CD14-positive monocyte (primary cell): ENCODE measurements at regions not wholly inside any gene's neighbourhood (a gene's known extent, or its start where the extent isn't known, plus 50 kb on each side); places are given as distances from the start of the nearest gene placed in this dataset.

Experiments used
- DNase-seq, 3 donors: peaks; one replicate each; pipeline ENCODE4 v3.0.0-alpha.2; 2011 to 2022
- H2AFZ ChIP-seq: 2 replicates; pipeline ENCODE4 v1.6.0; 2012; ENCODE audit warnings: mild to moderate bottlenecking, low read depth, low read length, inconsistent platforms; ENCODE audit not compliant: insufficient read depth, poor library complexity, severe bottlenecking
- H3K27ac ChIP-seq, 2 donors: 1 replicate in 1 of 2; 2 replicates in 1 of 2; pipeline ENCODE4 v1.5.1; 2012 to 2013; ENCODE audit warnings: low read length in 2 of 2, control low read depth in 1 of 2, inconsistent platforms in 1 of 2, low read depth in 1 of 2, mild to moderate bottlenecking in 1 of 2
- H3K27me3 ChIP-seq, 2 donors: one replicate each; pipeline versions ENCODE4 v1.6.0 to v1.6.1; 2011 to 2013; ENCODE audit warnings: low read length in 2 of 2; ENCODE audit not compliant: control insufficient read depth in 2 of 2, insufficient read depth in 2 of 2
- H3K36me3 ChIP-seq, 2 donors: replicated peaks in 1 of 2; 1 replicate in 1 of 2; 2 replicates in 1 of 2; pipeline versions ENCODE4 v1.5.1 to v1.6.1; 2012 to 2013; ENCODE audit warnings: low read length in 2 of 2, control low read depth in 1 of 2, inconsistent platforms in 1 of 2, mild to moderate bottlenecking in 1 of 2; ENCODE audit not compliant: insufficient read depth in 2 of 2, control insufficient read depth in 1 of 2
- H3K4me1 ChIP-seq, 2 donors: 1 replicate in 1 of 2; 2 replicates in 1 of 2; pipeline versions ENCODE4 v1.5.1 to v1.6.1; 2012 to 2013; ENCODE audit warnings: low read length in 2 of 2, control low read depth in 1 of 2, inconsistent platforms in 1 of 2, mild to moderate bottlenecking in 1 of 2, moderate library complexity in 1 of 2; ENCODE audit not compliant: insufficient read depth in 2 of 2, control insufficient read depth in 1 of 2
- H3K4me2 ChIP-seq: replicated peaks from 2 replicates; pipeline ENCODE3; 2012; ENCODE audit warnings: low read length, moderate library complexity, mild to moderate bottlenecking; ENCODE audit not compliant: poor library complexity, severe bottlenecking; ENCODE audit errors: extremely low read depth
- H3K4me3 ChIP-seq, 3 experiments: fragments of 200-600 bp in 1 of 3; sonication (generic) in 1 of 3; replicated peaks in 1 of 3; 1 replicate in 2 of 3; 2 replicates in 1 of 3; pipeline ENCODE4 v1.5.1; 2011 to 2013; ENCODE audit warnings: low read length in 3 of 3, mild to moderate bottlenecking in 3 of 3, control low read depth in 2 of 3, low read depth in 2 of 3, inconsistent platforms in 1 of 3, moderate library complexity in 1 of 3
- H3K79me2 ChIP-seq: 2 replicates; pipeline ENCODE4 v1.6.0; 2012; ENCODE audit warnings: mild to moderate bottlenecking, control low read depth, inconsistent platforms, low read length, moderate library complexity; ENCODE audit not compliant: insufficient read depth
- H3K9ac ChIP-seq: 2 replicates; pipeline ENCODE4 v1.6.0; 2017; ENCODE audit warnings: low read length, mild to moderate bottlenecking; ENCODE audit not compliant: insufficient read depth, poor library complexity, severe bottlenecking
- H3K9me3 ChIP-seq, 2 donors: replicated peaks in 1 of 2; 1 replicate in 1 of 2; 2 replicates in 1 of 2; pipeline versions ENCODE4 v1.5.1 to v1.6.1; 2012 to 2013; ENCODE audit warnings: low read length in 2 of 2, control low read depth in 1 of 2; ENCODE audit not compliant: control insufficient read depth in 1 of 2, insufficient read depth in 1 of 2
- H4K20me1 ChIP-seq: 2 replicates; pipeline ENCODE4 v1.6.0; 2012; ENCODE audit warnings: mild to moderate bottlenecking, low read length, control low read depth, moderate library complexity; ENCODE audit not compliant: insufficient read depth
- H3K27ac Mint-ChIP-seq, 7 donors: one replicate each; pipeline ENCODE4 v1.8.0; 2020; ENCODE audit warnings: mild to moderate bottlenecking in 7 of 7, mixed read lengths in 7 of 7, moderate library complexity in 6 of 7, inconsistent platforms in 2 of 7
- H3K27me3 Mint-ChIP-seq, 3 donors: one replicate each; pipeline ENCODE4 v1.8.0; 2021 to 2022; ENCODE audit warnings: low read depth in 3 of 3, mild to moderate bottlenecking in 3 of 3, mixed read lengths in 3 of 3, moderate library complexity in 3 of 3, inconsistent platforms in 1 of 3
- H3K36me3 Mint-ChIP-seq, 2 donors: one replicate each; pipeline ENCODE4 v1.8.0; 2020; ENCODE audit warnings: mixed read lengths in 2 of 2, inconsistent platforms in 1 of 2, mild to moderate bottlenecking in 1 of 2
- H3K4me1 Mint-ChIP-seq: one replicate; pipeline ENCODE4 v1.8.0; 2020; ENCODE audit warnings: mild to moderate bottlenecking, mixed read lengths
- H3K4me3 Mint-ChIP-seq, 2 donors: one replicate each; pipeline ENCODE4 v1.8.0; 2020; ENCODE audit warnings: mild to moderate bottlenecking in 2 of 2, mixed read lengths in 2 of 2, moderate library complexity in 1 of 2
- H3K9me3 Mint-ChIP-seq, 7 donors: one replicate each; pipeline ENCODE4 v1.8.0; 2020 to 2022; ENCODE audit warnings: mixed read lengths in 7 of 7, mild to moderate bottlenecking in 6 of 7, moderate library complexity in 6 of 7, inconsistent platforms in 2 of 7
- WGBS: methylation state at CpG from one replicate; pipeline ENCODE4 v1.1.5; 2013; ENCODE audit warnings: missing lambda C conversion rate; ENCODE audit not compliant: insufficient coverage; 5-methylcytosine and 5-hydroxymethylcytosine counted together
- intact Hi-C, 2 donors: fragments of 100-400 bp; cut with micrococcal nuclease; formaldehyde crosslinking; loops; one replicate each; pipeline versions ENCODE4 v1.15.0 to v1.15.1; 2023
- TF ChIP-seq, protein P1 (sequence below): fragments of 200-600 bp; IDR thresholded peaks from one replicate; pipeline ENCODE4 v1.8.0; 2022; ENCODE audit warnings: antibody characterized with exemption, mild to moderate bottlenecking

DNA sequence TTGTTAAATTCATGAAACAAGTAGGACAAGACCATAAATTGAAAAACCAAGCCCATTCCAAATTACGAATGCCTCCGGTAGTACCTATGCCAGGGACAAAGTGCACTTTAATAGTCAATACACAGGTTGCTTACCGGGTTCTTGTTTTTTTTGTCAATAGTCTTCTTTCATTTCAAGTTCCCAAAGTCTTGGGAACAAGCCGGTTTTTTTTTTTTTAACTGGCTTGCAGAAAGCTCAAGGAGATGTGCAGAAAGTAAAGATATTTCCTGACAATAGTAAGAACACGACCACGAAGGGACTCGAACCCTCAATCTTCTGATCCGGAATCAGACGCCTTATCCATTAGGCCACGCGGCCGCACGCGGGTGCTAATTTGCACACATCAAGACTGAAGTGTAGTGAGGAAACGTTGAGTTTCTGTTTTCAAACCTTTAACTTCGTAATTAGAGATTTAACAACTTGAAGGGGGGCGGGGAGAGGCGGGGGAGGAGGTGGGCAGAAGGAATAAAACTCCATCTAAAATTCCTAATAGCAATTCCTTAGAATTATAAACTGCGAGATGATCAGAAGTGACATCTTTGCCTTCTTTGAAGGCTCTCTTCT lies 181.0 kb downstream of the TRIM27 start:
- Histone ChIP-seq H3K9me3 (peaks cover 24 to 25% of the 10 kb centered on the region in 2 donors), H3K4me2 (no peak overlapping the region), H3K4me3 (no peak overlapping the region), H3K27me3 (peaks cover 48 to 86% of the 10 kb centered on the region in 2 donors), H3K27ac (no peak overlapping the region), H2AFZ (no peak overlapping the region), H3K9ac (no peak overlapping the region), H3K79me2 (no peaks in the 10 kb centered on the region), H3K36me3 (no peaks in the 10 kb centered on the region), H4K20me1 (no peaks in the 10 kb centered on the region), H3K4me1 (no peaks in the 10 kb centered on the region)
- Mint-ChIP-seq H3K4me1 (no peaks in the 10 kb centered on the region), H3K27ac (no peak overlapping the region), H3K4me3 (peak overlapping the region in 1 of 2 donors; percentile 60), H3K36me3 (no peaks in the 10 kb centered on the region), H3K27me3 (peaks cover 62 to 77% (median 63%) of the 10 kb centered on the region in 3 donors), H3K9me3 (peaks cover 2 to 64% (median 41%) of the 10 kb centered on the region in 7 donors)
- TF ChIP-seq, protein P1, sequence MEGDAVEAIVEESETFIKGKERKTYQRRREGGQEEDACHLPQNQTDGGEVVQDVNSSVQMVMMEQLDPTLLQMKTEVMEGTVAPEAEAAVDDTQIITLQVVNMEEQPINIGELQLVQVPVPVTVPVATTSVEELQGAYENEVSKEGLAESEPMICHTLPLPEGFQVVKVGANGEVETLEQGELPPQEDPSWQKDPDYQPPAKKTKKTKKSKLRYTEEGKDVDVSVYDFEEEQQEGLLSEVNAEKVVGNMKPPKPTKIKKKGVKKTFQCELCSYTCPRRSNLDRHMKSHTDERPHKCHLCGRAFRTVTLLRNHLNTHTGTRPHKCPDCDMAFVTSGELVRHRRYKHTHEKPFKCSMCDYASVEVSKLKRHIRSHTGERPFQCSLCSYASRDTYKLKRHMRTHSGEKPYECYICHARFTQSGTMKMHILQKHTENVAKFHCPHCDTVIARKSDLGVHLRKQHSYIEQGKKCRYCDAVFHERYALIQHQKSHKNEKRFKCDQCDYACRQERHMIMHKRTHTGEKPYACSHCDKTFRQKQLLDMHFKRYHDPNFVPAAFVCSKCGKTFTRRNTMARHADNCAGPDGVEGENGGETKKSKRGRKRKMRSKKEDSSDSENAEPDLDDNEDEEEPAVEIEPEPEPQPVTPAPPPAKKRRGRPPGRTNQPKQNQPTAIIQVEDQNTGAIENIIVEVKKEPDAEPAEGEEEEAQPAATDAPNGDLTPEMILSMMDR = no peak
- intact Hi-C loops = no loop called here
- no CpG with 5 or more reads among the region's 19 CpGs for WGBS
- no peak for DNase-seq

DNA sequence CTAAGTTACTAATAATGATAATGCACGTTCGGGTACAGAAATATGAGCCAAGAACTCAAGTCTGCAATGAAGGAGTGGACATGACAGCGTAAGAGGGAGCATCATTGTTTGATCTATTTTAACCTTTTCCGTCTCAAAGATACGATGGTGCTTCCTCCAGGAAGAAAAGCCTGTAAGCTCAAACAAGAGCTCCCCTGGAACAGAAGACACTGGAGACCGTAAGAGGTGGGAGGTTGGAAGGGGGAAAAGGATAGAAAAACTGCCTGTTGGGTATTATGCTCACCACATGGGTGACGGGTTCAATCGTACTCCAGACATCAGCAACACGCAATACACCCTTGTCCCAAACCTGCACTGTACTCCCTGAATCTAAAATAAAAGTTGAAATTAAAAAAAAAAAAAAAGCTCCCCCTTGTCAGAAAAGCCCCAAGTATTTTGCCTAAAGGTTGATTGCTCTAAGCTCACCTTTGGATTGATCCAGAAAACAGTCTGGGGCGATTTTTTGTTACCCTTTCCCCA lies 180.5 kb downstream of the TRIM27 start:
- Mint-ChIP-seq H3K9me3 (peaks cover 0 to 60% (median 37%) of the 10 kb centered on the region in 7 donors), H3K27ac (no peak overlapping the region), H3K27me3 (peaks cover 61 to 76% (median 62%) of the 10 kb centered on the region in 3 donors), H3K4me3 (peak overlapping the region in 1 of 2 donors; percentile 60), H3K4me1 (no peaks in the 10 kb centered on the region), H3K36me3 (no peaks in the 10 kb centered on the region)
- WGBS = no CpG with 5 or more reads among the region's 10 CpGs
- H3K9ac ChIP-seq = no peak overlapping the region
- H3K36me3 ChIP-seq = no peaks in the 10 kb centered on the region
- no peak overlapping the region for H2AFZ ChIP-seq
- H3K9me3 ChIP-seq = peaks cover 21 to 24% of the 10 kb centered on the region in 2 donors
- H3K4me1 ChIP-seq = no peaks in the 10 kb centered on the region
- H3K4me3 ChIP-seq = no peak overlapping the region
- no peak for DNase-seq
- H3K27ac ChIP-seq = no peak overlapping the region
- no peaks in the 10 kb centered on the region for H3K79me2 ChIP-seq
- H3K4me2 ChIP-seq = no peak overlapping the region
- intact Hi-C loops = no loop called here
- H3K27me3 ChIP-seq = peaks cover 42 to 86% of the 10 kb centered on the region in 2 donors
- TF ChIP-seq, protein P1 = no peak
- H4K20me1 ChIP-seq = no peaks in the 10 kb centered on the region
